ENCODE measurements at regions not wholly inside any gene's neighbourhood (a gene's known extent, or its start where the extent isn't known, plus 50 kb on each side); places are given as distances from the start of the nearest gene placed in this dataset.

- TF ChIP-seq POLR2AphosphoS5 (IDR thresholded peaks at IDR 0.05; ENCODE audit: insufficient read depth in 1 of 2, low read depth in 1 of 2) (no peak), CTCF (IDR thresholded peaks at IDR 0.05) (no peak), POLR2A (IDR thresholded peaks at IDR 0.05) (no peak)
Observed at GRCh38 chr4:183035256-183035655, 63.8 kb upstream of the WWC2 start.

Measured in vagina (tissue), 2 donors.